Spleen (tissue), 7 donors: ENCODE measurements at regions not wholly inside any gene's neighbourhood (a gene's known extent, or its start where the extent isn't known, plus 50 kb on each side); places are given as distances from the start of the nearest gene placed in this dataset.

Source experiments
- CTCF ChIP-seq, 11 experiments: fragments of 200-600 bp in 7 of 11; fragments of 450-650 bp in 4 of 11; sonication (generic) in 4 of 11; IDR thresholded peaks in 8 of 11; conservative IDR thresholded peaks in 3 of 11; 1 replicate in 7 of 11; 2 replicates in 4 of 11; pipeline versions ENCODE4 v1.4.0 to v1.8.0; 2016 to 2021; ENCODE audit warnings: antibody characterized with exemption in 11 of 11, inconsistent platforms in 4 of 11, mild to moderate bottlenecking in 1 of 11
- POLR2A ChIP-seq, 3 donors: fragments of 450-650 bp; IDR thresholded peaks; one replicate each; pipeline ENCODE4 v1.5.1; 2017; ENCODE audit warnings: antibody characterized with exemption in 3 of 3, mild to moderate bottlenecking in 1 of 3
- donor health status: DM: no; HTN: no; CAD: no; lungs with moderate emphysema.
- donor health status: DM: no; HTN: no; CAD: no.
- donor health status: DM: no; HTN: no; CAD: no.

DNA sequence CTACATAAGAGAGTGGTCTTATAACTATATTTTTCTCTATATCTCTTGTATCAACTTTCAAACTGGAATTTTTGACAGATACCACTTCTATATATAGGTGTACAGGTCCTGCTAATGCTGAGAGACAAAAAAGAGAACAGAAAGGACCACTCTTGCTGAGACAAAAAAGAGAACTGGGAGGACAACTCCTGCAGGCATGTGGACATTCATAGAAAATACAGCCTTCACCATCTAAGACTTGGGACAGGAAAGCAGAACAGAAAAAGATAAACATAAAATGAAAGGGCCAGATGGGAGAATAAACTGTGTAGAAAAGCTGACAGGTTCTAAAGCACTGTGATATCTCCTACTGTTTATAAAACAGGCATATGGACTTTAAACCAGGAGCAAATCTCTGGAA, 541.0 kb upstream of the ADGRB3 start:
- TF ChIP-seq CTCF (IDR thresholded peaks at IDR 0.05 in 8 of 11, conservative IDR thresholded peaks at IDR 0.05 in 3 of 11) = no peak
- TF ChIP-seq POLR2A (IDR thresholded peaks at IDR 0.05) = no peak
